ENCODE measurements at regions not wholly inside any gene's neighbourhood (a gene's known extent, or its start where the extent isn't known, plus 50 kb on each side); places are given as distances from the start of the nearest gene placed in this dataset.

GRCh38 chr19:57002195-57002601 is 117.6 kb upstream of the USP29 start:
- TF ChIP-seq CTCF (IDR thresholded peaks at IDR 0.05) (no peak), ZFX (IDR thresholded peaks at IDR 0.05; ENCODE audit: borderline replicate concordance) (no peak)

Measured in 22Rv1 (cell line).